Kidney (tissue), 13 donors: ENCODE measurements at regions not wholly inside any gene's neighbourhood (a gene's known extent, or its start where the extent isn't known, plus 50 kb on each side); places are given as distances from the start of the nearest gene placed in this dataset.

ENCODE experiments used
- DNase-seq, 5 donors: peaks; one replicate each; pipeline ENCODE4 v3.0.0-alpha.2; 2013 to 2020
- FAIRE-seq: peaks from 2 replicates; lab custom pipeline; 2012; peaks lifted over from hg19 to GRCh38; lab: Jason Lieb, UNC
- H3K27ac ChIP-seq, 2 donors: one replicate each; pipeline ENCODE4 v1.7.0; 2013; ENCODE audit warnings: low read depth in 2 of 2, low read length in 2 of 2, inconsistent platforms in 1 of 2
- H3K27me3 ChIP-seq: one replicate; pipeline ENCODE4 v1.7.1; 2013; ENCODE audit warnings: low read length, inconsistent platforms; ENCODE audit not compliant: control insufficient read depth, insufficient read depth
- H3K36me3 ChIP-seq, 3 donors: one replicate each; pipeline versions ENCODE4 v1.7.0 to v1.7.1; 2013; ENCODE audit warnings: low read length in 3 of 3, control low read depth in 1 of 3, inconsistent platforms in 1 of 3; ENCODE audit not compliant: insufficient read depth in 3 of 3, control insufficient read depth in 2 of 3
- H3K4me1 ChIP-seq, 3 donors: one replicate each; pipeline versions ENCODE4 v1.7.0 to v1.7.1; 2013; ENCODE audit warnings: low read length in 3 of 3, inconsistent platforms in 1 of 3, low read depth in 1 of 3; ENCODE audit not compliant: control insufficient read depth in 2 of 3, insufficient read depth in 2 of 3
- H3K4me3 ChIP-seq, 3 donors: one replicate each; pipeline versions ENCODE4 v1.7.0 to v1.8.1; 2013; ENCODE audit warnings: low read length in 3 of 3, control low read depth in 1 of 3, inconsistent platforms in 1 of 3
- H3K9ac ChIP-seq, 3 donors: one replicate each; pipeline versions ENCODE4 v1.7.0 to v1.7.1; 2013; ENCODE audit warnings: low read length in 3 of 3, control low read depth in 1 of 3, inconsistent platforms in 1 of 3
- H3K9me3 ChIP-seq, 3 donors: one replicate each; pipeline versions ENCODE4 v1.7.0 to v1.7.1; 2013; ENCODE audit warnings: low read length in 3 of 3, control low read depth in 1 of 3, inconsistent platforms in 1 of 3; ENCODE audit not compliant: control insufficient read depth in 2 of 3, insufficient read depth in 1 of 3
- CTCF ChIP-seq: IDR thresholded peaks from 3 replicates; pipeline ENCODE4 v1.5.1; 2012; ENCODE audit warnings: mild to moderate bottlenecking, moderate library complexity, borderline replicate concordance; ENCODE audit not compliant: insufficient read depth; ENCODE audit errors: extremely low read depth
- intact Hi-C: fragments of 100-400 bp; cut with DNase I; formaldehyde crosslinking; loops from one replicate; pipeline ENCODE4 v1.11.1; 2022
- donor health status: control.
- donor health status: control.
- donor health status: control.
- donor health status: control.
- donor health status: control.
- donor health status: DM: yes; HTN: yes; CAD: no.
- donor health status: Normal renal cell carcinoma (clear cell type).

DNA sequence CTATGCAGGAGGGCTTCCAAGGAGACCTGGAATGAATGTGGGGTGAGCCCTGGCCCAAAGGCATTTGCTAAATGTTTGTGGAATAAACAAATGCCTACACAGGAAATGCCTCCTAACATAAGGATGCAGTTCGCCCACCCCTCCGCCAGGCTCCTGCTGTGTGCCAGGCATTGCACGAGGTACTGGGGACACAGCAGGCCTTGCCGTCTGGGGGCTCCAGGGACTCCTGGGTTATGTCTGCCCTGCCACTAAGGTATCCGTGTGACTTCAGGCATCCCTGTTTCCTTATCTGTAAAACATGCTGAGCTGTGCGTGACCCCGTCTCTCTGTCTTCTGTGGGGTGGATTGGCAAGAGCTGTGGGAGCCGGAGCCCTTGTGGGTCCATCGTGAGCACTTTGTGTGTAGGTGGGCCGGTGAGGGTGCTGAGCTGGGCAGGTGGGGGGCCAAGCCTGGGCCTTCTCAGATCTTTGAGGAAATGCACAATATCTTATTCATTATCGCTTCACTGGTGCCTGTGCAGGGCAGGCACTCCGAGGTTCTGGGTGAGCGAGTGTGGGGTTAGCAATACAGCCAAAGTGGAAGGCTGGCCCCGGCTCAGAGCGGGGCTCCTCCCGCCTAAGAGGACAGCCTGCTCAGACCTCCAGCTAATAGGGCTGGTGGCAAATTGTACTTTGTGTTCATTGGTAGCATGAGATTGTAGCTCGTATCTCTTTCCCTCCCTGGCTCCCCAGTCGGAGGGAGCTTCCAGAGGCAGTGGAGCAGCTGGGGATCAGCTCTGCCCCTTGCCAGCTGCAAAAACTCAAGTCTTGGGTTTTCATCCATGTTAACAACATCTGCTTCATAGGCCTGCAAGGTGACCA, 126.8 kb downstream of the GLI2 start:
- H3K4me3 ChIP-seq: no peak overlapping the region
- TF ChIP-seq CTCF: no peak
- intact Hi-C loops: no loop called here
- FAIRE-seq: no peak
- no peaks in the 10 kb centered on the region for H3K36me3 ChIP-seq
- H3K27ac ChIP-seq: no peak overlapping the region
- H3K9me3 ChIP-seq: no peaks in the 10 kb centered on the region
- peak in 1 of 5 donors; percentile 31 for DNase-seq
- H3K4me1 ChIP-seq: peaks cover 0 to 6% (median 3%) of the 10 kb centered on the region in 3 donors
- H3K27me3 ChIP-seq: no peaks in the 10 kb centered on the region
- no peak overlapping the region for H3K9ac ChIP-seq

GRCh38 chr2:120863146-120863545, 127.5 kb downstream of the GLI2 start:
- no peaks in the 10 kb centered on the region for H3K9me3 ChIP-seq
- no peak overlapping the region for H3K9ac ChIP-seq
- no peaks in the 10 kb centered on the region for H3K27me3 ChIP-seq
- no peak overlapping the region for H3K4me3 ChIP-seq
- H3K4me1 ChIP-seq: peaks cover 0 to 10% (median 3%) of the 10 kb centered on the region in 3 donors
- H3K36me3 ChIP-seq: no peaks in the 10 kb centered on the region
- TF ChIP-seq CTCF: no peak
- intact Hi-C loops: no loop called here
- H3K27ac ChIP-seq: no peak overlapping the region
- FAIRE-seq: no peak
- DNase-seq: no peak

GRCh38 chr2:120863661-120864320, 128.1 kb downstream of the GLI2 start:
- DNase-seq: peak in 1 of 5 donors; percentile 38
- no peak for FAIRE-seq
- TF ChIP-seq CTCF: no peak
- H3K9me3 ChIP-seq: no peaks in the 10 kb centered on the region
- H3K9ac ChIP-seq: no peak overlapping the region
- H3K4me1 ChIP-seq: peaks cover 0 to 10% (median 3%) of the 10 kb centered on the region in 3 donors
- no peak overlapping the region for H3K27ac ChIP-seq
- H3K27me3 ChIP-seq: no peaks in the 10 kb centered on the region
- intact Hi-C loops: no loop called here
- H3K4me3 ChIP-seq: no peak overlapping the region
- H3K36me3 ChIP-seq: no peaks in the 10 kb centered on the region
